Aorta (tissue), 5 donors: ENCODE measurements at regions not wholly inside any gene's neighbourhood (a gene's known extent, or its start where the extent isn't known, plus 50 kb on each side); places are given as distances from the start of the nearest gene placed in this dataset.

Experiments used
- ATAC-seq: fragments of 200-7000 bp; cut with Tn5 transposase; one replicate; pipeline ENCODE4 v1.9.1; 2022; ENCODE audit warnings: moderate library complexity; ENCODE audit not compliant: low FRiP score
- DNase-seq, 2 donors: peaks; one replicate each; pipeline ENCODE4 v3.0.0-alpha.2; 2020
- H3K27ac ChIP-seq, 2 donors: one replicate each; pipeline ENCODE4 v1.5.1; 2013; ENCODE audit warnings: low read length in 2 of 2, mild to moderate bottlenecking in 2 of 2, moderate library complexity in 2 of 2, control low read depth in 1 of 2, inconsistent platforms in 1 of 2, low read depth in 1 of 2
- H3K27me3 ChIP-seq, 2 donors: one replicate each; pipeline ENCODE4 v1.6.1; 2013; ENCODE audit warnings: control low read depth in 1 of 2, low read length in 1 of 2, mild to moderate bottlenecking in 1 of 2, moderate library complexity in 1 of 2; ENCODE audit not compliant: insufficient read depth in 2 of 2, control insufficient read depth in 1 of 2
- H3K36me3 ChIP-seq, 2 donors: one replicate each; pipeline ENCODE4 v1.6.1; 2013; ENCODE audit warnings: control low read depth in 1 of 2, low read length in 1 of 2, mild to moderate bottlenecking in 1 of 2; ENCODE audit not compliant: insufficient read depth in 2 of 2, control insufficient read depth in 1 of 2
- H3K4me1 ChIP-seq, 2 donors: one replicate each; pipeline ENCODE4 v1.6.1; 2013; ENCODE audit warnings: low read length in 2 of 2, control low read depth in 1 of 2, mild to moderate bottlenecking in 1 of 2, moderate library complexity in 1 of 2; ENCODE audit not compliant: insufficient read depth in 2 of 2, control insufficient read depth in 1 of 2
- H3K4me3 ChIP-seq, 2 donors: one replicate each; pipeline ENCODE4 v1.5.1; 2013; ENCODE audit warnings: low read length in 2 of 2, control low read depth in 1 of 2, mild to moderate bottlenecking in 1 of 2
- H3K9me3 ChIP-seq: one replicate; pipeline ENCODE4 v1.6.1; 2013; ENCODE audit warnings: mild to moderate bottlenecking, low read length; ENCODE audit not compliant: control insufficient read depth
- WGBS, 2 donors: extraction: QIAGEN DNeasy Blood & Tissue Kit; methylation state at CpG; one replicate each; pipeline ENCODE4 v1.1.7; 2013; 5-methylcytosine and 5-hydroxymethylcytosine counted together
- intact Hi-C, 2 donors: fragments of 100-400 bp; cut with DNase I; formaldehyde crosslinking; loops; one replicate each; pipeline versions ENCODE4 v1.14.2 to v1.15.0; 2022
- donor health status: healthy with polysubstance abuse.
- donor health status: Bipolar disorder and iron deficiency.
- donor health status: DM: no; HTN: no; CAD: no.
- donor health status: DM: no; HTN: no; CAD: no.
- donor health status: DM: yes; HTN: yes; CAD: no.

DNA sequence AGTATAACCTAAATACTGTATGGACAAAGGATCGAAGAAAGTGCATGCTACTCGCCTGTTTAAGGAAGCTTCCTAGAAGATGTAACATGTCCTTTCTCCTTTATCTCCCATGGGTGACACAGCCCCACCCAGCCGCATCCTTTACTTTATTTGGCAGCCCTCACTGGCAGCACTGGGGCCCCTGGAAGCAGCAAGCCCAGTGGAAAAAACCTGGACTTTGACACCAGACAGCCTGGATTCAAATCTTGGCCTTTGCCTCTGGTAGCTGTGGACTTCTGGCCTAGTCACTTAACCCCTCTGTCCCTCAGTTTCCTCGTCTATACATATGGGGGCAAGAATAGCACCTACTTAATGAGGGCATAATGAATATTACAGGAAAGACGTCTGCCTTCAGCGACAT, 67.1 kb downstream of the MYEOV start:
- no peaks in the 10 kb centered on the region for H3K36me3 ChIP-seq
- no peak overlapping the region for H3K27ac ChIP-seq
- intact Hi-C loops: no loop called here
- 84 to 90% methylated on average over 6 of the region's 6 CpGs for WGBS, 2 donors
- H3K9me3 ChIP-seq: no peaks in the 10 kb centered on the region
- H3K4me1 ChIP-seq: no peaks in the 10 kb centered on the region
- no peaks in the 10 kb centered on the region for H3K27me3 ChIP-seq
- H3K4me3 ChIP-seq: no peak overlapping the region
- DNase-seq: no peak
- no peak for ATAC-seq

DNA sequence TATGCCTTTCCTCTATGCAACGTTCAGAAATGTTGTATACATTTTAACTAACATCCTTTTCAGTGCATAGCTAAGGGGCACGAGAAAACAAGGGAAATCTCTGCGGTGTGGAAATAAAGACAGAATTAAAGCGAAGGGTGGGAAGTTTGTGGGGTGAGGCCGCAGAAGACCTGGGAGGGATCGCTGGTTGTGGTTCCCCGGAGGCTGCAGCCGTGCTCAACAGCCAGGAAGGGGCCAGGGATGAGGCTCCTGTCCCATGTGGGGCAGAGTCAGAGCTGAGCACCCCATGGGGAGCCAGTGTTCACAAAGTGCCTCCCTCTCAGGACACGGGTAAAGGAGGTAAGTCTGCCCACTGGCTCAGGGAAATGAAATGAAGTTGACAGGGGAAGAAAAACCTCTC, 67.5 kb downstream of the MYEOV start:
- DNase-seq: no peak
- ATAC-seq: no peak
- 92 to 93% methylated on average over 9 of the region's 9 CpGs for WGBS, 2 donors
- H3K4me3 ChIP-seq: no peak overlapping the region
- no peaks in the 10 kb centered on the region for H3K4me1 ChIP-seq
- no peak overlapping the region for H3K27ac ChIP-seq
- H3K36me3 ChIP-seq: no peaks in the 10 kb centered on the region
- intact Hi-C loops: no loop called here
- no peaks in the 10 kb centered on the region for H3K27me3 ChIP-seq
- no peaks in the 10 kb centered on the region for H3K9me3 ChIP-seq

DNA sequence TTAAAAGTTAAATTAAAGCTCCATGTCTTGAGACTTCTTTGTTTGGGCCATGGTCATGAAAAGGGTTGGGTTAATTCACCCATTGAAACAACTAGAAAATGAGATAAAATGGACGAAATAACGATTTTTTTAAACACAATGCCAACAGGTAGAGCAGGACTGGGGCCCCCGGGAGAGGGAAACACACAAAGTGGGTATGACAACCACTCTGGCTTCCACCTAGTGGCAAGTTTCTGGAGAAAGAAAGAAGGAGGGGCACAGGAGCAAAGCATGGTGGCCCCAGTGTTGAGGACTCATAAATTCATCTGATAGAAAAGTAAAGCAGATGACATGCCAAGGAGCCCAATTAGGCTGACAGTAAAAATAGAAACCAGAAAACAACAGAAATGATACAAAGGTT, 68.4 kb downstream of the MYEOV start:
- WGBS, 2 donors: 83 to 86% methylated on average over 3 of the region's 3 CpGs
- Histone ChIP-seq H3K9me3 (no peaks in the 10 kb centered on the region), H3K4me1 (no peaks in the 10 kb centered on the region), H3K27ac (no peak overlapping the region), H3K4me3 (no peak overlapping the region), H3K27me3 (no peaks in the 10 kb centered on the region), H3K36me3 (no peaks in the 10 kb centered on the region)
- DNase-seq (no peak), ATAC-seq (no peak)
- intact Hi-C loops: no loop called here

DNA sequence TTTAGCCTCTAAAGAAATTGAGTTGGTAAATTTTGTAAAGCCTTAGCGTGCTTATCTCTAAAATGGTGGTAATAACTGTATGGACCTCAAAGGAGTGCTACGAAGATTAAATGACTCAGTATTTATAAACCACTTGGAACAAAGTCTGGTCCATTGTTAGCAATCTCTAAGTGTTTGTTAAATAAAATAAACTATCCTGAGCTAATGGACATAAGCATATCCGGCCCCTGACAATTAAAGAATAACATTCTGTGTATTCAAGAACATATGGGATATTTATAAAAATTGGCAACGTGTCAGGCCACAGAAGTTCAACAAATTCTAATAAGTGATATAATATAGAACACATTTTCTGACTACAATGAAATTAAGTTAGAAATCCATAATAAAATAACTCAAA, 71.0 kb downstream of the MYEOV start:
- DNase-seq (no peak), ATAC-seq (no peak)
- Histone ChIP-seq H3K9me3 (no peaks in the 10 kb centered on the region), H3K27me3 (no peaks in the 10 kb centered on the region), H3K4me1 (no peaks in the 10 kb centered on the region), H3K27ac (no peak overlapping the region), H3K36me3 (no peaks in the 10 kb centered on the region), H3K4me3 (no peak overlapping the region)
- 49 to 59% methylated on average over 4 of the region's 4 CpGs for WGBS, 2 donors
- intact Hi-C loops: no loop called here

DNA sequence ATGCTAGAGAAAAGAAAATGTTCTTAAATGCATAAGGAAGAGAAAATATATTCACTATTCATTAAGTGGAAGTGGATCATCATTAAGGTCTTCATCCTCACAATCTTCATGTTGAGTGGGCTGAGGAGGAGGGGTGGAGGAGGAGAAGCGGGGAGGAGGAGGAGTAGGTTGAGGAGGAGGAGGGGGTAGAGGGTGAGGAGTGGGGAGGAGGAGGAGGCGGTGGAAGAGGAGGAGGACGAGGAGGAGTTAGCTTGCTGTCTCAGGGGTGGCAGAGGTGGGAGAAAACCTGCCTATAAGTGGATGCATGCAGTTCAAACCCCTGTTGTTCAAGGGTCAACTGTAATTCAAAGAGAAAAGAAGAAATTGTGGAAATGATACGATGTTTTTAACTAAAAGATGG, 71.6 kb downstream of the MYEOV start:
- H3K36me3 ChIP-seq: no peaks in the 10 kb centered on the region
- H3K4me1 ChIP-seq: no peaks in the 10 kb centered on the region
- H3K9me3 ChIP-seq: no peaks in the 10 kb centered on the region
- no peak overlapping the region for H3K4me3 ChIP-seq
- no peak overlapping the region for H3K27ac ChIP-seq
- WGBS, 2 donors: 62 to 77% methylated on average over 3 to 4 of the region's 4 CpGs
- DNase-seq: no peak
- H3K27me3 ChIP-seq: no peaks in the 10 kb centered on the region
- intact Hi-C loops: no loop called here
- no peak for ATAC-seq

DNA sequence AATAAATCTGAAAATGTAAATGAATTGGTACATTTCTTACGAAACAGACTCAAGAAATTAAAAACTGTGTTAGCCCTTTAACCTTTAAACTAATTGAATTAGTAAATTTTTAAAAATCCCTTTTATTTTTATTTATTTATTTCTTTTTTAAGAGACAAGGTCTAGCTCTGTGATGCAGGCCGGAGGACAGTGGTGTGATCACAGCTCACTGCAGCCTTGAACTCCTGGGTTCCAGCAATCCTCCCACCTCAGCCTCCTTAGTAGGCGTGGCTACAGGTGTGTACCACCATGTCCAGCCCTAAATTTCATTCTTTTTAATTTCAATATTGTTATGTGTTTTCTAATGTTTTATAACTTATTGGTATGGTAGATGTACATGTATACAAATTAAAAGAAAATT, 72.6 kb downstream of the MYEOV start:
- no peaks in the 10 kb centered on the region for H3K36me3 ChIP-seq
- DNase-seq: no peak
- intact Hi-C loops: no loop called here
- H3K4me3 ChIP-seq: no peak overlapping the region
- H3K9me3 ChIP-seq: no peaks in the 10 kb centered on the region
- no peaks in the 10 kb centered on the region for H3K27me3 ChIP-seq
- WGBS, 2 donors: 95 to 96% methylated on average over 3 of the region's 3 CpGs
- ATAC-seq: no peak
- no peak overlapping the region for H3K27ac ChIP-seq
- H3K4me1 ChIP-seq: no peaks in the 10 kb centered on the region

DNA sequence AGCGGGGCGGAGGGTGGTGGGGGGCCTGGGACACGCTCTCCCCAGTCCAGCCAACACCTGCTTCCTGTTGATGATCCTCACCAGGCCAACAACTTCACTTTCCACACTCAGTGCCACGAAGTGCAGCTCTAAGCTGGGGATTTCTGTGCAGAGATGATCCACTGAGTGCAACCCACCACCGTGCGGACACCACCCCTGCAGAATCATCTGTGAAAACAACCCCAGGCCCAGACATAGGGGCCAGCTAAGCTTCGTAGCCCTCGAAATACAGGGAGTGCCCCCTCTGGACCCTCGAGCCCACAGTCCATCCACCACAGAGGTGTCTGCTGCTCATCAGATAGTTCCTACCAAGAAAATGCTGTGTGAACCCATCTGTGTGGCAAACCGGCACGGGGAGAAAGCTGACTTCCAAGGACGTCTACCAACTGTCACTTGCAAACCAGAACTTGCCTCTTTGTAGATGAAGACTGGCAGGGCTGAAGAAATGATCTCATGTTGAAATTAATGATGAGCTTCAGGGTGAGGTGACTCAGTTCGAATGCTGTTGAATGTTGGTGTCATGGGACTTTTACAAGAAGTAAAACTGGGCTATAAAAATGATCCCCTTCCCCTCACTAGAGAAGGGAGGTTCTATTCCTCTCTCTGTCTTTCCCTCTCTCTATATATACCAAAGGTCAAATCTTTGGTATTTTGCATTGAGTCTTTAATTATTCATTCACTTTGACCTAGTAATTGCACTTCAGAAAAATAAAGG, 73.4 kb downstream of the MYEOV start:
- no peak for ATAC-seq

DNA sequence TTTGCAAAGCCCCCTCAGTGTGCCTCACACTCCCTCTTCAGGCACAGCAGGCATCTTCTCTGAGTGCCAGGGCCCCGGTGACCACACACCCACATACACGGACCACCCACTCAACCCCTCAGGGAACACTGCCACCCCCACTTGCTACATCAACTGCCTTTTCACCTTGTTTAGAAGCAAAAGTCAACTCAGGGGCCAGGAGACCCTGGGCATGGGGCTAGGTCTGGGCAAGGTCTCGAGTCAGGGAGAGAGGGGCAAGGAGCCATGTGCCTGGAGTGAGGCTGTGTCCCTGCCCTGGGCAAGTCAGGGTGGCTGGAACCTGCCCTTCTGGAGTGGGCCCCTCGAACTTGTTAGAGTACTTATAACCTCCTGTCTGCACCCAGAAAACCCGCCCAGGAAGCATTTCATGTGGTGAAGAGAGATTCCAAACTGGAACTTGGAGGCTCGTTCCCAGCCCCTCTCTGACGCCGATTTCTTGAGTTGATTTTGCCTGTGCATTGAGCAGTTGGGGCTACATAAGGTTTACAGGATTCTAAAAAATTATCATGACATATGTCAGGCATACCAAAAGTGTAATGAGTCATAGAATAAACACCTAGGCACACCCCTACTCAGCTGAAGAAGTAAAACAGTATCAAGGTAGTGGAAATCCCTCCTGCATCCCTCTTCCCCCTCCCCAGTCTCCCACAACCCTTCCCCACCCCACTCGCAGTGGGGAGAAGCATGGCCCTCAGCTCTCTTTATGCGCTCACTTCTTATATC, 74.3 kb downstream of the MYEOV start:
- no peak overlapping the region for H3K4me3 ChIP-seq
- H3K9me3 ChIP-seq: no peaks in the 10 kb centered on the region
- intact Hi-C loops: no loop called here
- no peak for DNase-seq
- no peak for ATAC-seq
- H3K4me1 ChIP-seq: no peaks in the 10 kb centered on the region
- H3K27me3 ChIP-seq: no peaks in the 10 kb centered on the region
- WGBS, 2 donors: 87 to 88% methylated on average over 10 of the region's 10 CpGs
- no peak overlapping the region for H3K27ac ChIP-seq
- H3K36me3 ChIP-seq: no peaks in the 10 kb centered on the region

More for the DNA sequence above, 73.4 kb downstream of the MYEOV start:
- no peaks in the 10 kb centered on the region for H3K36me3 ChIP-seq
- H3K4me1 ChIP-seq: no peaks in the 10 kb centered on the region
- H3K9me3 ChIP-seq: no peaks in the 10 kb centered on the region
- 85% methylated on average over 13 of the region's 13 CpGs for WGBS, 2 donors
- H3K27ac ChIP-seq: no peak overlapping the region
- H3K27me3 ChIP-seq: no peaks in the 10 kb centered on the region
- intact Hi-C loops: no loop called here
- H3K4me3 ChIP-seq: no peak overlapping the region
- DNase-seq: no peak

DNA sequence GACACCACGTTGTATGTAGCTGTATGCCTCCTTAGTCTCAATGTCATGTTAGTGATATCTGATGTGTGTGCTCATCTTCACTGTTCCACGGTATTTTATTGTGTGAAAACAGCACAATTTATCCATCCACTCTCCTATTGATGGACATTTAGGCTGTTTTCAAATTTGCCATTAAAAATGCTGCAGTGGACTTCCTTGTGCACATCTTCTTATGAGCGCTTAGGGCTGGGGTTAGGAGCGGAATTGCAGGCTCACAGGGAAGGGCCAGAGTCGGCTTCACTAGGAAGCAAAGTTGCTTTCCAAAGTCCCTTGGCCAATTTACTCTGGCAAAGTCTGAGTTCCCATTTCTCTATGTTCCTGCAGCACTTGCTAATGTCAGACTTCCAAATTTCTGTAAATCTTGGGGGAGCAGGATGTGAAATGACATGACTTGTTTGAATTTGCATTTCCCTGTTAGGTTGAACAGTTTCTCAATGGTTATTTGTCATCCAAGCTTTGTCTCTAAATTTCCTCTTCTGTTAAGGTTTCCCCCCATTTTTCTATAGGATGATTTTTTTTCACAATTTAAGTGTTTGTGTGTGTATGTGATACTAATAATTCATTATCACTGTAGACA, 75.4 kb downstream of the MYEOV start:
- H3K27me3 ChIP-seq: no peaks in the 10 kb centered on the region
- H3K9me3 ChIP-seq: no peaks in the 10 kb centered on the region
- no peak for ATAC-seq
- intact Hi-C loops: no loop called here
- 81 to 92% methylated on average over 5 of the region's 5 CpGs for WGBS, 2 donors
- H3K27ac ChIP-seq: no peak overlapping the region
- DNase-seq: no peak
- H3K4me3 ChIP-seq: no peak overlapping the region
- no peaks in the 10 kb centered on the region for H3K36me3 ChIP-seq
- H3K4me1 ChIP-seq: no peaks in the 10 kb centered on the region
